GM21360 (cell line): ENCODE measurements at regions not wholly inside any gene's neighbourhood (a gene's known extent, or its start where the extent isn't known, plus 50 kb on each side); places are given as distances from the start of the nearest gene placed in this dataset.
"Not testable (repeated sequence)": the region's sequence is repeated elsewhere in the genome, so short reads cannot be mapped to it uniquely, and the experiment has no call there.

Source experiments
- ATAC-seq: cut with Tn5 transposase; IDR thresholded peaks from one replicate; pipeline ENCODE4 v1.9.1; 2021; ENCODE audit warnings: mild to moderate bottlenecking, moderate library complexity; ENCODE audit not compliant: unreplicated experiment

DNA sequence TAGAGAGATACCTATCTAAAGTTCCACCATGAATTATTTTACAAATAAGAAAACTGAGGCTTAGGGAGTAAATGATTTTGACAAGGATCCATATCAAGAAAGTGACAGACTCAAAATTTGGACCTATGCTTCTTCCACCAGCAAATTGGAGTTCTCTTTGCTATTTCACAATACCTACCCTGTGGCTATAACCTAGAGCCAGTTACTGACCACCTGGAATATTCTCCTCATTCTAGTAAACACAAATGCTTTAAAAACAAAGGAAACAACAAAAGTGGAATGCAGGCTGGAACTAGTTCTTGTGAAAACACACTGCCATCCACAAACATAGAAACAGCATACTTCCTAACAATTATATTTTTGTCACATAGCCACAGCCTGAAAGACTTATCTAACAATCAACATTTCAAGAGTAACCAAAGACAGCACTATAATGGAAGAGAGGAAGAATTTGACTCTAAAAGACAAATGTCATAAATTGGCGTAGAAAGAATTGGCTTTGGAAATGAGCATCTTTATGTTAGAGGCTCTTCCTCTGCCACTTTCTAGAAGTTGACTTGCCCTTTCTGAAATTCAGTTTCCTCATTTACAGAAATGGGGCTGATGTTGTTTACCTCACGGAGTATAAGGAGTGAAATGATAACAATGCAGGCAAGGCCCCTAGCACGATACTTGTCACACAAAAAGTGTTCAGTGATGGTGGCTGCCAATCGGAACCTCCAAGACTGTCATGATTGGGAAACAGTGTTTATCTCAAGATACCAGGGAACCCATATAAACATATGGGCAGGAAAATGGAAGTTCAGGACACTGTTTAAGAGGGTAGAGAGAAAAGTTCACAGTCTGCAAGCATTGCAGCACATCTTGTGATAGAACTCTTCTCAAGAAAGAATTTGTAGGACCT lies 138.6 kb upstream of the LGR5 start:
- no peak for ATAC-seq

DNA sequence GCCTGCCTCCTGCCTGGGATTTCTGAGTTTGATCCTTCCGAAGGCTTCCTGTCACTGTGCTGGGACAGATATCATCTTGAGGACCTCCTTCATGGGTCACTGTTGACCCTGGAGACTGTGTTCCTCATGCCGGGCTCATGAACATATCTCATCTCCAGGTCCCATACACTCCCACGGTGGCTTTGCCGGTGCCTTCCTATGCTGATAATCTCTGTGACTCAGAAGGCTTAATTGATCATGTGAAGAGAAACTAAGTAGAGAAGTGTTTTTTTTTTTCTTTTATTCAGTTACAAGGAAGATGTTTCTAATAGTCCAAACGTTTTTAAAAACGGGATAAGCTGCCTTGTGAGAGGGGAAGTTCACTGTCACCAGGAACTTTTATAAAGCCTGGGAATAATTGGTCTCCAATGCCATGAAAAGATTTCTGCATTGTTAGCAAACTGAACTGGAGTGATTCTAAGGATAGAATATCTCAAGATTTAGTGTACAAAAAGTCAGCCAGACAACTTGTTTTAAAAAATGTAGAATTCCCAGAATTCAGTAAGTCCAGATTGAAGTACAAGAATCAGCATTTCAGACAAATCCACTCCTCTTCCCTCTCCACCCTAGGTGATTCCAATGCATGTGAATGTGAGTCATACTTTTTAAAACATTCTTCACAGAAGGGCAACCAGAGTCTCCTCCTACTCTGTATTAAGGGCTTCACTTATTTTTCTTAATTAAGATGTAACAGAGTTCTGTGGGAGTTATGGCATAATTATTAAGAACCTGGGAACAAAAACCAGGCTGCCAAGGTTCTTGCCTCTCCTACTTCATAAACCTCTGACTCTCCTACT lies 139.8 kb upstream of the LGR5 start:
- no peak for ATAC-seq

DNA sequence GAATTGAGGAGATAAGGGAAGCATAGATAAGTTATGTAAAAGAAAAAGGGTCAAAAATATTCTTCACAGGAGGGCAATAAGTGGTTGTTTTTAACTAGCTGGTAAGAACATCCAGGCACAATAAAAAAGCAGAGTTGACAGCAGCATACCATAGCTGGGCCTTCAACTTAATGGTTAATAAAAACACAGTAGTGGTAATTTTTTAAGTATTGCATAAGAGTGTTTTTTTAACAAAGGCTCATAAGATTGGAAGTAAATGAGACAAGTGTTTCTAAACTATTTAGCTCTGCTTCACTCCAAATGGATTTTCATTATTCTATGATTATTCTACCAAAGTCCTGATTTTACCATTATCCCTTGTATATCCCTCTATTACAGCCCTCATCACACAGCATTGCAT lies 140.1 kb upstream of the TSPAN8 start:
- ATAC-seq: no peak

DNA sequence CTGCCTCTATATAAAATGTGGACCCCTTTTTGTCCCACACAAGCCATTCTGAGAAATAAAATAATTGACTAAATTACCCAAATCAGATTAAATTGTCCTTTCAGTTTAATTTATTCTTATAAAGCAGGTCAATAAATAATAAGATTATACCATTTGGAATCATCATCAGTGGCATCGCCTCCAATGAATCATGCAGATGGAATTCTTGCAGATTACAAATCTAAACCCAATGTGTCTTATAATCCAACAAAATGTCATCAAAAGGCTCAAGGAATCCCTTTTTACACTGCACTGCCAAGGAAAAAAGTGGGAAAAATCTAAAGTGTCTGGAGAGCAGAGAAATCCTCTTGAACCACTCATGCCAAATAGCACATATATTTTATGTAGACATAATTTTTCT lies 138.2 kb upstream of the TSPAN8 start:
- no peak for ATAC-seq

DNA sequence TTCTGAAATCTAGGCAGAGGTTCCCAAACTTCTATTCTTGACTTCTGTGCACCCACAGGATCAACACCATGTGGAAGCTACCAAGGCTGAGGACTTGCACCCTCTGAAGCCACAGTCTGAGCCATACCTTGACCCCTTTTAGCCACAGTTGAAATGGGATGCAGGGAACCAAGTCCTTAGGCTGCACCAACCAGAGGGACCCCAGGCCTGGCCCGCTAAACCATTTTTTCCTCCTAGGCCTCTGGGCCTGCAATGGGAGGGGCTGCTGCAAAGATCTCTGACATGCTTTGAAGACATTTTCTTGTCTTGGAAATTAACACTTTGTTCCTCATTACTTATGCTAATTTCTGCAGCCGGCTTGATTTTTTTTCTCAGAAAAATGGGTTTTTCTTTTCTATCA lies 133.9 kb upstream of the TSPAN8 start:
- ATAC-seq: no peak

DNA sequence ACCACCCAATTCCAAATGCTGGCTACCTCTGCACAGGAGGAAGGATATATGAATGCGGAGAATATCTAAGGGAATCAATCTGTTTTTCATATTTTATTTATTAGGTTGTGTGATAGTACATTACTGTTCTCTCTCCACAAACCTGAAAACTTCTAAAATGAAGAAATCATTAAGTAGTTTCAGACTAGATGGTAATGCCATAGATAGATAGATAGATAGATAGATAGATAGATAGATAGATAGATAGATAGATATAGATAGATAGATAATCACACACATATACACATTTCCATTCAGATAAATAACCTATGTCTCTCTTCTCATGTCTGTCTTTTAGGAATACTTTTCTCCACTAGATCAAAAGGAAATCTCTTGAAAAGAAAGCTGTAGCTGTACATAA lies 126.1 kb upstream of the TSPAN8 start:
- no peak for ATAC-seq

DNA sequence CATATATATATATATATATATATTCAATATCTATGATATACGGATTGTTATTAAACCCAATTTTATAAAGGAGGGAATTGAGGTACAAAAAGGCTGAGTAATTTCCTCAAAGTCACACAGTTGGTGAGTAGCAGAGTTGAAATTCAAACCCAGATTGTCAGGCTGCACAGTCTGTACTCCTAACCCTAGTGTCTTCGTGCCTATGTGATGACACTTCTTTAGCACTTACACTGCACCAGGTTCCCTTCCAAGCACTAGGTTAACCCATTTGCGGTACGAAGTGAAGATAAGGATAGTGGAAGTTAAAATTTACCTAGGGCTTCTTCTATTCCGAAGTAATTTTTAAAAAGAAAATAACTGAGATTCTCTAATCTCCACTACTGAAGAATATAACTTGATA lies 125.1 kb upstream of the TSPAN8 start:
- no peak for ATAC-seq

DNA sequence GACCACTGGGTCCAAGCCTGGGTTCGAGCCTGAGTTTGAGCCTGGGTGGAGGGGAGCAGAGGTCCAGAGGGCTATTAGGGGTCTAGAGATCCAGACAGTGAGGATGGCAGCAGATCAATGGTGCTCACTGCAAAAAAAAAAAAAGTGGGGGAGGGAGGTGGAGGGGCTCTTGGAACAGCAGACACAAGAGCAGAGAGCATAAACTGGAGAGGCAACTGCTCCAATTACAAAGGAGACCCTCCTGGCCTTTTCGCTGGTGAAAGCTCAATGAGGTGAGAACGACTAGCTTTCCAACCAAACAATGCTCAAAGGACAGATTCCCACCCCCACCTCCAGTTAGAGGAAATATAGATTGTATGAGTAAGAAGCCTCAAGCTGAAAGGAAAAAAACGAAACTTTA lies 124.2 kb upstream of the TSPAN8 start:
- no peak for ATAC-seq

DNA sequence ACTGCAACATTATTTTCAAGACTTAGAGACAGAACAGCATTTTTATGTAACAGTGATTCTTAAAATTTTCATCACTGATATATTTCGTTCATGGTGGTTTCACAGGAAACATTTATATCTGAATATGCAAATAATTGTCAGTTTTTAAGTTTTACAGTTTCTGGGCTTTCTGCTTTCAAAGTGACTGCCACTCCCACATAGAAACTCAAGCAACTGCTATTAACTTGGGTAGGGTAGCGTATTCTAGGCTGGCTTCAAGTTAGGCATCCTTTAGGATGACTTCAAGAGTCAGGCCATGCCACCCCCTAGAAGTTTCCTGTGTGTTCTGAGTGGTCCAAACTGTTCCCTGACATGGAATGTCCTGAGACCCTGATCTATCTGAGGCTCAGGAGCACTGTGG lies 123.6 kb upstream of the TSPAN8 start:
- no peak for ATAC-seq

DNA sequence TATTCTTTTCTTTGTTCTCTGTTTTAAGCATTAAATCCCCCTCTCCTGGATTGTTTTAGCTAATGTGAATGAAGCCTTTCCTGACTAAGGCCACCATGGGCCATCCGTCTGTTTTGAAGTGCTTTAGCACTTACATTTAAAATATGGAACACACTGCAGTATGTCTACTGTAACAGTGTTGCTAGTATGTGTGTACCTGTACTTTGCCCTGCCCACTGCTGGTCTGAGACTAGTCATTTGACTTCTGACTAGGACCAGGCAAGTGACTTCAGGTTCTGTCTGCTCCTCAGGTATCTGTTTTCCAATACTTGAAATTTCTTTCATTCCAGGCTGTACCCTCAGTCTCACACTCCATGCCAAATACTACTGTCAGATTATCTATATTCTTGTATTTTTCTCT lies 120.1 kb upstream of the TSPAN8 start:
- no peak for ATAC-seq

DNA sequence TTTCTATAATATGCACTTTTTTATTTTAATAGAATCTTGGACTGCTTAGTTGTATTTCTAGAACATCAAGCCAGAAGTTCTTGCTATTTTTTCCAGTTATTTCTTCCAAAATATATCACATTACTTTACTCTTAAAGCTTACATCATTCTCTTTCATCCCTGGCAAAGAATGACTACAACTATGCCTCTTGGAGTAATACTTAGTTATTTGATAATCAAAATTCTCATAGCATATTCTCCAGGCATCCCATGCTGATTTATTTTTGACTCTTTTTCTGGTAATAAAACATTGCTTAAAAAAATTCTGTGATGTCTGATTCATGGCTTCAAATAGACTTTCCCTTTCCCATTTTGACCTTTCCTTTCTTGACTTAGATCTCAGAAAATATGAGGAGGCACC lies 118.7 kb upstream of the TSPAN8 start:
- no peak for ATAC-seq

DNA sequence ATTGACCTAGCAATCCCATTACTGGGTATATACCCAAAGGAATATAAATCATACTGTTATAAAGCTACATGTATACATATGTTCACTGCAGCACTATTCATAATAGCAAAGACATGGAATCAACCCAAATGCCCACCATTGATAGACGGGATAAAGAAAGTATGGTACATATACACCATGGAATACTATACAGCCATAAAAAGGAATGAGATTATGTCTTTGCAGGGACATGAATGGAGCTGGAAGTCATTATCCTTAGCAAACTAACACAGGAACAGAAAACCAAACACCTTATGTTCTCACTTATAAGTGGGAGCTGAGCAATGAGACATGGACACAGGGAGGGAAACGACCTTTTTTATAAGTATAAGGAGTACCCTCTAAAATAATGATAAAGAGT lies 113.0 kb upstream of the TSPAN8 start:
- not testable (repeated sequence) for ATAC-seq

DNA sequence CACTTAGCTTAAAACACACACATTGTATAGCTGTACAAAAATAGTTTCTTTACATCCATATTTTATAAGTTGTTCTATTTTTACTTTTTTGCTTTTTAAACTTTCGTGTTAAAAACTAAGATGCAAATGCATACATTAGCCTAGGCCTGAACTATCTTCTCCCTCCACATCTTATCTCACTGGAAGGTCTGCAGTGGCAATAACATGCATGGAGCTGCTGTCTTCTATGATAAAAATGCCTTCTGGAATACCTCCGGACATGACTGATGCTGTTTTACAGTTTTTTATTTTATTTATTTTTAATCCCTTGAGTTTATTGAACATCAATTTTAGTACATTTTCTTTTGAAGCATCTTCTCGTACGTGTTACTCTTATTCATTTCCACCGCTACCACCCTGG lies 112.3 kb upstream of the TSPAN8 start:
- ATAC-seq: no peak

DNA sequence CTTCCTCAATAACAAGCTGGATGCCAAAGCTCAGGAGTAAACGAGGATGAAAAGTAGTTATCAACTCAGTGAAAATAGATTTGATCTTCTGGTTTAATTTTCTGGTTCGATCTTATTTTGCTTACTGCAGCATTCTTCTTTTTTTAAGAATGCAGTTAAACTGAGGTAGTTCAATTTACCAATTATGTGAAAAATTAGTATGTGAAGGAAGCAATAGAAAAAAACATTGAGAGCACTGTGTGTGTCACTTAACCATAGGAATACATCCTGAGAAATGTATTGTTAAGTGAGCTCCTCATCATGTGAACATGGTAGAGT lies 111.4 kb upstream of the TSPAN8 start:
- no peak for ATAC-seq

DNA sequence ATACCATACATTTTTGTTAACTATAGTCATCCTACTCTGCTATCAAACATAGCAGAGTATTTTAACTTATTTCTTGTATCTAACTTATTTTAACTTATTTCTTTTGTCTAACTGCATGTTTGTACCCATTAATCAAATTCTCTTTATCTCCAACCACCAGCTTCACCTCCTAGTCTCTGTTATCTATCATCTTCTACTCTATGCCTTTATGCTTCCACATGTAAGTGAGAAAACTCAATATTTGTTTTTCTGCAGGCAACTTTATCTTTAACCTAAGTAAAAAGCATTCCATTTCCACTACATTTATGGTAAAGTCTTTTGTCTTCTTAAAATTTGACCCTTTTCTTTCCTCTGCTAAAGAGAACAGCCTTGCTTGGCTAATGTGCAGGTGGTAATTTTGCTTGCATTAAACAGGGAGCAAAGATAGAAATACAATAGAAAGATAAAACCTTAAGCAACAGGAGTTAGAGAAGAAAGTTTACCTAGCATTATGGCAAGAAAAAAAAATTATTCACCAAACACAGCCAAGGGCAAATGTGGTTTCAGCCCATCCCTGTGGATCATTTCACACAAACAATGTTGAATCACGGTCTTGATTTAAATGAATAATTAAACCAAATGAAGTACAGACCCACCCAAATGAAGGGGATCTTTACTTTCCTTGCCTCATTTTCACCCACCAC lies 110.9 kb upstream of the TSPAN8 start:
- ATAC-seq: no peak

DNA sequence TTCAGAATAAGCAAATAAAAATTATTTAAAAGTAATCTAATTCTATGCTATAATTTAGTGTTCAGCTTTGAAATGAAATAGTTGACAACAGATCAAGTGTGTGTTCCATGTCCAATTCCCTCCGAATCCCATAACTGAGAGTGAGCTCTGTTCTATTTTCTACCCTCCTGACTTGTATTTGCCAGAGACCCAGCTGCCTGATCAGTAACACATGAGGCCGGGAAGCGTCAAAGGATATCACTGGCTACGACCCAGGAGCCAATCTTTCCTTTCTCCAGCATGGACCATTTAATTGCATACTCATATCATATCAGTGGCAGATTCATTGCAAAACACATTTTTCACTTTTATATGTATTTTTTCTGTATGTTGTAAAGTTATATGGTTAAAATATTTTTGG lies 108.8 kb upstream of the TSPAN8 start:
- no peak for ATAC-seq

DNA sequence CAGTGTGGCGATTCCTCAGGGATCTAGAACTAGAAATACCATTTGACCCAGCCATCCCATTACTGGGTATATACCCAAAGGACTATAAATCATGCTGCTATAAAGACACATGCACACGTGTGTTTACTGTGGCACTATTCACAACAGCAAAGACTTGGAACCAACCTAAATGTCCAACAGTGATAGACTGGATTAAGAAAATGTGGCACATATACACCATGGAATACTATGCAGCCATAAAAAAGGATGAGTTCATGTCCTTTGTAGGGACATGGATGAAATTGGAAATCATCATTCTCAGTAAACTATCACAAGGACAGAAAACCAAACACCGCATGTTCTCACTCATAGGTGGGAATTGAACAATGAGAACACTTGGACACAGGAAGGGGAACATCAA lies 107.9 kb upstream of the TSPAN8 start:
- ATAC-seq: not testable (repeated sequence)

DNA sequence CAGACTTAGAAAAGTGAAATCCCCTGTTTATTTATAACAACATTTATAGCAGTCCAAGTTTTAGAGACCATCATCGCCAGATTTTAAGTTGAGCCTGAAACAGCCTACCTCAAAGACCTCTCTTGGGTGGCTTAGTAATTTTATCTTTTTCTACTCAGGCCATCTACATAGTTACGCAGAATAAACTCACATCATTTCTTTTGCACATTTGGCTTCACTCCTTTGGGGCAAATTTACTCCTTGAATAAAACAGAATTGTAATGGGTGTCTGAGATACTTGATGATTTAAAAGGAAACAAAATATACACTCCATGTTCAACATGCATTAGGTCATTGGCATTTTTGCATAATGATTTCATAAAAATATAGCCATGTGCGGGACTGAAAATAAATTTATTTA lies 104.7 kb upstream of the TSPAN8 start:
- no peak for ATAC-seq

DNA sequence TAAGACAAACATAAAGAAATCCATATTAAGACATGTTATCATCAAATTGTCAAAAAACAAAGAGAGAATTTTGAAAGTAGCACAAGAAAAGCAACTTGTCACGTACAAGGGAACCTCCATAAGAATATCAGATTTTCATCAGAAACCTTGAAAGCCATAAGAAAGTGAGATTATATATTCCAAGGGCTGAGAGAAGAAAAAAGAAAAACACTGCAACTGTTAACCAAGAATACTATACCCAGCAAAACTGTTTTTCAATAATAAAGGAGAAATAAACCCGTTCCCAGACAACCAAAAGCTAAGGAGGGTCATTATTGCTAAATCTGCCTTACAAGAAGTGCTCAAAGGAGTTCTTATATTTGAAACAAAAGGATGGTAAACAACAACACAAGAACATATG lies 94.7 kb upstream of the TSPAN8 start:
- no peak for ATAC-seq

DNA sequence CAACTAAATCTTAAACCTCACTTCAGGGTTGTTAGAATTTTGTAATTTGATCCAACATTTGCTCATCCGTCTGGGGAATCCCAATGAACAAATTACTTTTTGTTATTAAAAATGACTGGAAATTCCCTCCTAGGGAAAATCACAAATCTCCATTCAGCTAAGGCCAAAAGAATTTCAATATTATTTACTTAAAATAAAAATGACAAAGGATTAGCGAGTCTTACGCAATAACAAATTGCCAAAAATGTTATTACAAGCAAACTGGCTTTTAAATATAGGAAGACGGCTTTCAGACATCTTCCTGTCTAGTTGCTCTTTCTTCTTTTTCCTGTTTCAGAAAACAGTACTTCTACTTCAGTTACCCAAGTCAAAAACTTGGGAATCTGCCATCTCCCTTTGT lies 92.4 kb upstream of the TSPAN8 start:
- ATAC-seq: no peak

DNA sequence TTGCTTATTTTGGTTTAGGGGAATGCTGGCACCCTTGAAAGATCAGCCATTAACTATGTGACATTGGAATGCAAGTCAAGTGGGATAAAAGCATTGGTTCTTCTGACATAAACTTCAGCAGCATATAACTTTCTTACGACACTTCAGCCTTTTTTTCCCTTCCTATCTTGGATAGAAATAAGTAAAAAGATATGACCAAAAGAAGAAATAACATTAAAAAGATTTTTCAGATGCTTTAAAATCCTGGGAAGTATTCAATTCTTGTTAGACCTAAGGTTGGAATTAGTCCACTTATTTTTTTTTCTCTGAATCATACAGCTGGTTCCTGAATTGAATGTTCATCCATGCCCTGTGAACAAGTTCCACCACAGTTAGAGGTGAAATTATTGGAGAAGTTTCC lies 85.6 kb upstream of the TSPAN8 start:
- no peak for ATAC-seq

DNA sequence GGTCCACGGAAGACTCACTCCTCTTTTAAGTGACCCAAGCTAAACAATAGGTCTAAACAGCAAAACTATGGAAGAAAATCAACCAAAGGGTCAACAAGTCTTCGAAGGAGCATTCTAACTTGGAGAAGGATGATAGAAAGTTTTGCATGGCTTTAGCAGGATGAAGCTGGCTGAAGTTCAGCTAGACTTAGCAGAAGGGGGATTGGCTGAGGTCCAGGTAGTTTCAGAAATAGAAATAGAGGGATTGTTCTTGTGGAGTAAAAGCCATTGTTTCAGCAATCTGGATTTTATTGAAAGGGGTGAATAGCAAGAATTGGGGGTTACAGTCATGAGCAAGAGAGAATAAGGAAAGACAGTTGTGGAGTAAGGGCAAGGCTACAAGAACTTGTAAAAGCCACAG lies 84.7 kb upstream of the TSPAN8 start:
- ATAC-seq: no peak
